OCI-LY7 (cell line): ENCODE measurements at regions not wholly inside any gene's neighbourhood (a gene's known extent, or its start where the extent isn't known, plus 50 kb on each side); places are given as distances from the start of the nearest gene placed in this dataset.
A peak's percentile ranks its signal among the peaks of the same experiment; 100 is the strongest.

Experiments used
- BruUV-seq: library from RNA; stranded (reverse); fragments of 400-500 nt; replicated peaks from 2 replicates; lab custom pipeline; 2021; lab: Mats Ljungman, UMichigan
- CTCF ChIA-PET: fragments of 300-600 bp; sonication (Branson Sonifier 250); formaldehyde crosslinking; loops from one replicate; lab custom pipeline; 2022; ENCODE audit warnings: antibody characterized with exemption; ENCODE audit not compliant: unreplicated experiment; lab: Charles Lee
- POLR2A ChIA-PET: fragments of 300-600 bp; sonication (Branson Sonifier 250); formaldehyde crosslinking; loops from one replicate; lab custom pipeline; 2022; ENCODE audit warnings: antibody characterized with exemption; lab: Charles Lee
- DNase-seq: peaks from one replicate; pipeline ENCODE4 v3.0.0-alpha.2; 2015; ENCODE audit warnings: low spot score
- H2AFZ ChIP-seq: fragments of 200-600 bp; sonication (generic), shearing (Covaris generic); 2 replicates; pipeline ENCODE4 v1.6.1; 2014; ENCODE audit warnings: mild to moderate bottlenecking, antibody characterized with exemption, low read length, moderate library complexity
- H3K27ac ChIP-seq: fragments of 200-600 bp; sonication (generic); 2 replicates; pipeline ENCODE4 v1.5.1; 2014; ENCODE audit warnings: mixed run types, low read depth, mild to moderate bottlenecking, moderate library complexity, low read length, inconsistent platforms; ENCODE audit not compliant: poor library complexity, severe bottlenecking
- H3K36me3 ChIP-seq: fragments of 200-600 bp; sonication (generic); 2 replicates; pipeline ENCODE4 v1.6.1; 2014; ENCODE audit warnings: mild to moderate bottlenecking, antibody characterized with exemption, low read length, moderate library complexity, mixed read lengths; ENCODE audit not compliant: insufficient read depth
- H3K4me1 ChIP-seq: fragments of 200-600 bp; sonication (generic); 2 replicates; pipeline ENCODE4 v1.5.1; 2014; ENCODE audit warnings: mild to moderate bottlenecking, low read length; ENCODE audit not compliant: insufficient read depth, poor library complexity, severe bottlenecking
- H3K4me2 ChIP-seq: fragments of 200-600 bp; sonication (generic); 2 replicates; pipeline ENCODE4 v1.6.1; 2014; ENCODE audit warnings: mild to moderate bottlenecking, low read length
- H3K4me3 ChIP-seq: fragments of 200-600 bp; sonication (generic); 2 replicates; pipeline ENCODE4 v1.5.1; 2014; ENCODE audit warnings: mild to moderate bottlenecking, low read depth, low read length; ENCODE audit not compliant: poor library complexity, severe bottlenecking
- H3K79me2 ChIP-seq: fragments of 200-600 bp; sonication (generic); 2 replicates; pipeline ENCODE4 v1.6.1; 2016; ENCODE audit warnings: low read depth, mild to moderate bottlenecking, low read length, moderate library complexity, mixed read lengths; ENCODE audit not compliant: insufficient read depth
- H3K9me2 ChIP-seq: fragments of 200-600 bp; sonication (generic); 2 replicates; pipeline ENCODE4 v1.6.1; 2016; ENCODE audit warnings: mild to moderate bottlenecking, low read length, mixed read lengths; ENCODE audit not compliant: insufficient read depth
- H3K9me3 ChIP-seq: fragments of 200-600 bp; sonication (generic); 2 replicates; pipeline ENCODE4 v1.6.1; 2014; ENCODE audit warnings: mild to moderate bottlenecking, mixed run types, low read length, mixed read lengths
- H4K20me1 ChIP-seq: fragments of 200-600 bp; sonication (generic); 2 replicates; pipeline ENCODE4 v1.6.1; 2014; ENCODE audit warnings: mild to moderate bottlenecking, antibody characterized with exemption, low read length, moderate library complexity, mixed read lengths; ENCODE audit not compliant: insufficient read depth
- EZH2phosphoT487 ChIP-seq: fragments of 200-600 bp; sonication (generic); IDR thresholded peaks from 2 replicates; pipeline ENCODE4 v1.6.1; 2018; ENCODE audit warnings: low read depth, borderline replicate concordance, mild to moderate bottlenecking, mixed run types, antibody characterized with exemption, low read length, moderate library complexity, mixed read lengths
- intact Hi-C: fragments of 100-400 bp; cut with micrococcal nuclease; formaldehyde crosslinking; loops from one replicate; pipeline ENCODE4 v1.10.0; 2022; ENCODE audit not compliant: unreplicated experiment
- TF ChIP-seq, protein P1 (sequence below): fragments of 200-600 bp; sonication (generic); conservative IDR thresholded peaks from 2 replicates; pipeline ENCODE4 v1.5.1; 2014; ENCODE audit warnings: mild to moderate bottlenecking, antibody characterized with exemption, low read length, moderate library complexity, mixed read lengths

DNA sequence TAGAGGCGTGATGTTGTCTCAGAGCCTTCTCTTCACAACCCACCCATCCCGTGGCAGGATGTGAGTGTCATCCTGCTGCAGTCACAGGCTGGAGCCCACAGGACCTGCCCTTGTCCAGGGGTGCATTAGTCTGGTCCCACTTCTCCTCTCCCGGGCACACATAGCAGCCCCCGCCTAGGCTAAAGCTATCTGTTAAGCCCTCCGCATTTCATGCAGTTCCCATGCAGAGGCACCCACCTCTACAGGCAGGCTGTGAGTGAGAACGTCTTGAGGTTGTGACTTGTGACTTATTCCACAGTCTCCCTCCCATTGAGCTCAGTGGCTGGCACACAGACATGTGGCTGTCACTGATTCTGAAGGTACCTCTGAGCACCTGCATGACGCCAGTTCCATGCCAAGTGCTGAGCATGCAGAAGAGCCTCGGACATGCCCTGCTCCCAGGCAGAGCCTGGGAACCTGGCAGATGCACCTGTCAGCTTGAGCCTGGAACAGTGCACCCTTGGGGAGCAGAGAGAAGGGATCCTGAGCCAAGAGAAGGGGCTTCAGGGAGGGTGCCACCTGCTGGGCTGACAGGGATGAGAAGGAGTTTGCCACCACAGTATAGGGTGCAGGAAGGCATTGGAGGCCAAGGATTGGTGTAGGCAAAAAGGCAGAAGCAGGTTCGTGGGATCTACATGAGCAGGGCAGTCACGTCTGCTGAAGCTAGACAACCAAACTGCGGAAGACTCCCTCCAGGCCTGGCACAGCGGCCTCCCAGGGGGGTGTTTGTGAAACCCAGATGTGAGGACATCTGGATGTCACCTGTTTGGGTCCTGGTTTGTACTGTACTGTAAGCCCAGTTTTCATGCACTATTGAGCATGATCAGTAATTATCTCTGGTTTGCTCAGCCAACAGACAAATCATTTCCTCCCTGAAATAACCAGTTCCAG is 213.6 kb downstream of the GLI2 start:
- no peaks in the 10 kb centered on the region for H3K36me3 ChIP-seq
- no peaks in the 10 kb centered on the region for H3K9me3 ChIP-seq
- no peak for TF ChIP-seq EZH2phosphoT487
- TF ChIP-seq, protein P1, sequence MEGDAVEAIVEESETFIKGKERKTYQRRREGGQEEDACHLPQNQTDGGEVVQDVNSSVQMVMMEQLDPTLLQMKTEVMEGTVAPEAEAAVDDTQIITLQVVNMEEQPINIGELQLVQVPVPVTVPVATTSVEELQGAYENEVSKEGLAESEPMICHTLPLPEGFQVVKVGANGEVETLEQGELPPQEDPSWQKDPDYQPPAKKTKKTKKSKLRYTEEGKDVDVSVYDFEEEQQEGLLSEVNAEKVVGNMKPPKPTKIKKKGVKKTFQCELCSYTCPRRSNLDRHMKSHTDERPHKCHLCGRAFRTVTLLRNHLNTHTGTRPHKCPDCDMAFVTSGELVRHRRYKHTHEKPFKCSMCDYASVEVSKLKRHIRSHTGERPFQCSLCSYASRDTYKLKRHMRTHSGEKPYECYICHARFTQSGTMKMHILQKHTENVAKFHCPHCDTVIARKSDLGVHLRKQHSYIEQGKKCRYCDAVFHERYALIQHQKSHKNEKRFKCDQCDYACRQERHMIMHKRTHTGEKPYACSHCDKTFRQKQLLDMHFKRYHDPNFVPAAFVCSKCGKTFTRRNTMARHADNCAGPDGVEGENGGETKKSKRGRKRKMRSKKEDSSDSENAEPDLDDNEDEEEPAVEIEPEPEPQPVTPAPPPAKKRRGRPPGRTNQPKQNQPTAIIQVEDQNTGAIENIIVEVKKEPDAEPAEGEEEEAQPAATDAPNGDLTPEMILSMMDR, result peak; percentile 73
- no TSS peak for BruUV-seq
- intact Hi-C loops, result no loop called here
- H2AFZ ChIP-seq, result peak overlapping the region; percentile 41; the same call in 1 of the 2 replicates
- H3K79me2 ChIP-seq, result no peaks in the 10 kb centered on the region
- no peaks in the 10 kb centered on the region for H4K20me1 ChIP-seq
- H3K4me2 ChIP-seq, result peak overlapping the region; percentile 59
- ChIA-PET POLR2A (no interaction called here), CTCF (no interaction called here)
- H3K27ac ChIP-seq, result peak overlapping the region; percentile 79
- H3K4me1 ChIP-seq, result peaks cover 35% of the 10 kb centered on the region
- peak; percentile 73 for DNase-seq
- H3K9me2 ChIP-seq, result no peaks in the 10 kb centered on the region
- H3K4me3 ChIP-seq, result peak overlapping the region; percentile 29

- DNase-seq, result peak; percentile 39
- no peak for TF ChIP-seq EZH2phosphoT487
- TF ChIP-seq, protein P1, result no peak
Measured at GRCh38 chr2:120949957-120950590, 214.4 kb downstream of the GLI2 start.

More at GRCh38 chr2:120949957-120950590, 214.4 kb downstream of the GLI2 start:
- Histone ChIP-seq H2AFZ (peak overlapping the region; percentile 41; the same call in 1 of the 2 replicates), H3K4me3 (peak overlapping the region; percentile 29), H3K4me2 (peak overlapping the region; percentile 59), H3K79me2 (no peaks in the 10 kb centered on the region), H3K27ac (peak overlapping the region; percentile 79), H3K9me3 (no peaks in the 10 kb centered on the region), H4K20me1 (no peaks in the 10 kb centered on the region), H3K36me3 (no peaks in the 10 kb centered on the region), H3K9me2 (no peaks in the 10 kb centered on the region), H3K4me1 (peaks cover 35% of the 10 kb centered on the region)
- ChIA-PET POLR2A (no interaction called here), CTCF (no interaction called here)
- BruUV-seq, result no TSS peak
- intact Hi-C loops, result loop anchor here (10.0 kb wide), 2 partner anchors 125 to 255 kb away; no protein-coding TSS in a partner anchor
